CD4-positive, alpha-beta T cell (primary cell): ENCODE measurements at regions not wholly inside any gene's neighbourhood (a gene's known extent, or its start where the extent isn't known, plus 50 kb on each side); places are given as distances from the start of the nearest gene placed in this dataset.

Source experiments
- ATAC-seq: fragments of 200-7000 bp; cut with Tn5 transposase; one replicate; pipeline ENCODE4 v1.10.0; 2022; ENCODE audit warnings: mild to moderate bottlenecking; ENCODE audit not compliant: poor library complexity
- CTCF ChIA-PET: fragments of 350-600 bp; sonication (Branson Sonifier 250); formaldehyde crosslinking; loops from one replicate; lab custom pipeline; 2021; ENCODE audit warnings: antibody characterized with exemption, inconsistent platforms; lab: Charles Lee
- POLR2A ChIA-PET: fragments of 350-600 bp; sonication (Branson Sonifier 250); formaldehyde crosslinking; loops from one replicate; lab custom pipeline; 2021; ENCODE audit warnings: antibody characterized with exemption, inconsistent platforms; lab: Charles Lee
- DNase-seq, 14 experiments: peaks; one replicate each; pipeline ENCODE4 v3.0.0-alpha.2; 2013 to 2020; ENCODE audit warnings: mixed read lengths in 2 of 14
- H3K27ac ChIP-seq, 2 donors: one replicate each; pipeline versions ENCODE4 v1.5.1 to v1.7.0; 2013; ENCODE audit warnings: low read length in 2 of 2, low read depth in 1 of 2, mild to moderate bottlenecking in 1 of 2
- H3K27me3 ChIP-seq, 2 experiments: 1 replicate in 1 of 2; 2 replicates in 1 of 2; pipeline versions ENCODE4 v1.6.1 to v1.7.0; 2013; ENCODE audit warnings: low read length in 2 of 2, control low read depth in 1 of 2, mild to moderate bottlenecking in 1 of 2, moderate library complexity in 1 of 2; ENCODE audit not compliant: insufficient read depth in 2 of 2, control insufficient read depth in 1 of 2
- H3K36me3 ChIP-seq: one replicate; pipeline ENCODE4 v1.6.1; 2013; ENCODE audit warnings: low read length, control low read depth; ENCODE audit not compliant: insufficient read depth
- H3K4me1 ChIP-seq: one replicate; pipeline ENCODE4 v1.6.1; 2013; ENCODE audit warnings: low read length, control low read depth; ENCODE audit not compliant: insufficient read depth
- H3K4me3 ChIP-seq: one replicate; pipeline ENCODE4 v1.5.1; 2013; ENCODE audit warnings: mild to moderate bottlenecking, low read length, moderate library complexity
- H3K9me3 ChIP-seq, 2 experiments: 1 replicate in 1 of 2; 2 replicates in 1 of 2; pipeline versions ENCODE4 v1.6.1 to v1.7.0; 2013; ENCODE audit warnings: low read length in 2 of 2, mild to moderate bottlenecking in 2 of 2, control low read depth in 1 of 2, moderate library complexity in 1 of 2; ENCODE audit not compliant: control insufficient read depth in 1 of 2, insufficient read depth in 1 of 2
- H3K27ac Mint-ChIP-seq: one replicate; pipeline ENCODE4 v1.8.0; 2020; ENCODE audit warnings: mixed read lengths
- H3K27me3 Mint-ChIP-seq: one replicate; pipeline ENCODE4 v1.8.0; 2021; ENCODE audit warnings: mixed read lengths
- H3K36me3 Mint-ChIP-seq: one replicate; pipeline ENCODE4 v1.8.0; 2021; ENCODE audit warnings: low read depth, mixed read lengths
- H3K4me1 Mint-ChIP-seq: one replicate; pipeline ENCODE4 v1.8.0; 2021; ENCODE audit warnings: low read depth, mixed read lengths
- H3K4me3 Mint-ChIP-seq: one replicate; pipeline ENCODE4 v1.8.0; 2020; ENCODE audit warnings: mild to moderate bottlenecking, mixed read lengths
- H3K9me3 Mint-ChIP-seq: one replicate; pipeline ENCODE4 v1.8.0; 2020; ENCODE audit warnings: mixed read lengths
- CTCF ChIP-seq: fragments of 200-600 bp; IDR thresholded peaks from one replicate; pipeline ENCODE4 v1.8.0; 2022; ENCODE audit warnings: antibody characterized with exemption, mild to moderate bottlenecking
- intact Hi-C, 2 experiments: fragments of 100-400 bp; cut with DNase I in 1 of 2; cut with micrococcal nuclease in 1 of 2; formaldehyde crosslinking; loops; one replicate each; pipeline versions ENCODE4 v1.15.1 to v1.9.0; 2023 to 2025; cut with DNase I, micrococcal nuclease

- Mint-ChIP-seq H3K9me3 (peaks cover 3% of the 10 kb centered on the region), H3K36me3 (no peaks in the 10 kb centered on the region), H3K27me3 (no peaks in the 10 kb centered on the region), H3K4me1 (no peaks in the 10 kb centered on the region), H3K27ac (no peak overlapping the region), H3K4me3 (no peak overlapping the region)
- Histone ChIP-seq H3K27me3 (no peaks in the 10 kb centered on the region), H3K4me1 (no peaks in the 10 kb centered on the region), H3K9me3 (no peaks in the 10 kb centered on the region), H3K36me3 (no peaks in the 10 kb centered on the region), H3K27ac (no peak overlapping the region), H3K4me3 (no peak overlapping the region)
- ChIA-PET CTCF (no interaction called here), POLR2A (no interaction called here)
- no peak for TF ChIP-seq CTCF
- DNase-seq (no peak), ATAC-seq (no peak)
- intact Hi-C loops: no loop called here
Observed at GRCh38 chr7:15938115-15938514, 251.6 kb upstream of the MEOX2 start.

GRCh38 chr7:15937571-15937970 is 251.1 kb upstream of the MEOX2 start:
- no peak for TF ChIP-seq CTCF
- Histone ChIP-seq H3K9me3 (no peaks in the 10 kb centered on the region), H3K4me1 (no peaks in the 10 kb centered on the region), H3K27me3 (no peaks in the 10 kb centered on the region), H3K4me3 (no peak overlapping the region), H3K27ac (no peak overlapping the region), H3K36me3 (no peaks in the 10 kb centered on the region)
- H3K9me3 Mint-ChIP-seq: peaks cover 3% of the 10 kb centered on the region
- POLR2A ChIA-PET: no interaction called here
- H3K36me3 Mint-ChIP-seq: no peaks in the 10 kb centered on the region
- no peak overlapping the region for H3K27ac Mint-ChIP-seq
- intact Hi-C loops: no loop called here
- no peak overlapping the region for H3K4me3 Mint-ChIP-seq
- ATAC-seq (no peak), DNase-seq (no peak)
- H3K27me3 Mint-ChIP-seq: no peaks in the 10 kb centered on the region
- no peaks in the 10 kb centered on the region for H3K4me1 Mint-ChIP-seq
- CTCF ChIA-PET: no interaction called here

- H3K27me3 ChIP-seq: no peaks in the 10 kb centered on the region
- no peaks in the 10 kb centered on the region for H3K4me1 ChIP-seq
- ChIA-PET POLR2A (no interaction called here), CTCF (no interaction called here)
- Mint-ChIP-seq H3K27me3 (no peaks in the 10 kb centered on the region), H3K36me3 (no peaks in the 10 kb centered on the region), H3K27ac (no peak overlapping the region), H3K9me3 (peaks cover 3% of the 10 kb centered on the region), H3K4me1 (no peaks in the 10 kb centered on the region), H3K4me3 (no peak overlapping the region)
- no peak overlapping the region for H3K27ac ChIP-seq
- no peak overlapping the region for H3K4me3 ChIP-seq
- H3K9me3 ChIP-seq: no peaks in the 10 kb centered on the region
- DNase-seq (no peak), ATAC-seq (no peak)
- no peaks in the 10 kb centered on the region for H3K36me3 ChIP-seq
- intact Hi-C loops: no loop called here
- no peak for TF ChIP-seq CTCF
Observed at GRCh38 chr7:15936991-15937390, 250.5 kb upstream of the MEOX2 start.
